Esophagus muscularis mucosa (tissue), 4 donors: ENCODE measurements at regions not wholly inside any gene's neighbourhood (a gene's known extent, or its start where the extent isn't known, plus 50 kb on each side); places are given as distances from the start of the nearest gene placed in this dataset.

Source experiments
- CTCF ChIP-seq, 3 experiments: fragments of 200-600 bp in 2 of 3; fragments of 450-650 bp in 1 of 3; sonication (generic) in 2 of 3; IDR thresholded peaks; one replicate each; pipeline ENCODE4 v1.5.1; 2017 to 2019; ENCODE audit warnings: antibody characterized with exemption in 3 of 3, mild to moderate bottlenecking in 2 of 3, moderate library complexity in 1 of 3
- EP300 ChIP-seq: sonication (generic); formaldehyde crosslinking; IDR thresholded peaks from one replicate; pipeline ENCODE4 v1.6.1; 2017; ENCODE audit warnings: antibody characterized with exemption
- POLR2A ChIP-seq: fragments of 450-650 bp; IDR thresholded peaks from one replicate; pipeline ENCODE4 v1.6.1; 2017; ENCODE audit warnings: antibody characterized with exemption, moderate library complexity, mild to moderate bottlenecking, low read depth

GRCh38 chr3:66644549-66644948 is 143.7 kb upstream of the LRIG1 start:
- TF ChIP-seq CTCF (IDR thresholded peaks at IDR 0.05) (no peak), POLR2A (no peak), EP300 (no peak)
